Activated B cell treated with CpG ODN at 0.5 μM for 24 hours (primary cell): ENCODE measurements at regions not wholly inside any gene's neighbourhood (a gene's known extent, or its start where the extent isn't known, plus 50 kb on each side); places are given as distances from the start of the nearest gene placed in this dataset.

Experiments used
- ATAC-seq: fragments of 200-7000 bp; cut with Tn5 transposase; one replicate; pipeline ENCODE4 v1.10.0; 2021; ENCODE audit warnings: low read depth, mild to moderate bottlenecking, moderate library complexity
- CTCF ChIA-PET: fragments of 350-600 bp; sonication (Branson Sonifier 250); formaldehyde crosslinking; loops from one replicate; lab custom pipeline; 2021; ENCODE audit warnings: antibody characterized with exemption; lab: Charles Lee
- POLR2A ChIA-PET: fragments of 350-600 bp; sonication (Branson Sonifier 250); formaldehyde crosslinking; loops from one replicate; lab custom pipeline; 2021; ENCODE audit warnings: antibody characterized with exemption; lab: Charles Lee
- DNase-seq: peaks from one replicate; pipeline ENCODE4 v3.0.0; 2022
- H3K27ac Mint-ChIP-seq: one replicate; pipeline ENCODE4 v1.8.0; 2020; ENCODE audit warnings: mixed read lengths
- H3K27me3 Mint-ChIP-seq: one replicate; pipeline ENCODE4 v1.8.0; 2021; ENCODE audit warnings: mixed read lengths
- H3K36me3 Mint-ChIP-seq: one replicate; pipeline ENCODE4 v1.8.0; 2021; ENCODE audit warnings: low read depth, mixed read lengths
- H3K4me1 Mint-ChIP-seq: one replicate; pipeline ENCODE4 v1.8.0; 2021; ENCODE audit warnings: mixed read lengths
- H3K4me3 Mint-ChIP-seq: one replicate; pipeline ENCODE4 v1.8.0; 2020; ENCODE audit warnings: mild to moderate bottlenecking, mixed read lengths
- H3K9me3 Mint-ChIP-seq: one replicate; pipeline ENCODE4 v1.8.0; 2020; ENCODE audit warnings: mixed read lengths
- intact Hi-C: fragments of 100-400 bp; cut with micrococcal nuclease; formaldehyde crosslinking; loops from one replicate; pipeline ENCODE4 v1.15.1; 2024
- TF ChIP-seq, protein P1 (sequence below): fragments of 200-600 bp; IDR thresholded peaks from one replicate; pipeline ENCODE4 v1.8.0; 2022; ENCODE audit warnings: antibody characterized with exemption, mild to moderate bottlenecking

DNA sequence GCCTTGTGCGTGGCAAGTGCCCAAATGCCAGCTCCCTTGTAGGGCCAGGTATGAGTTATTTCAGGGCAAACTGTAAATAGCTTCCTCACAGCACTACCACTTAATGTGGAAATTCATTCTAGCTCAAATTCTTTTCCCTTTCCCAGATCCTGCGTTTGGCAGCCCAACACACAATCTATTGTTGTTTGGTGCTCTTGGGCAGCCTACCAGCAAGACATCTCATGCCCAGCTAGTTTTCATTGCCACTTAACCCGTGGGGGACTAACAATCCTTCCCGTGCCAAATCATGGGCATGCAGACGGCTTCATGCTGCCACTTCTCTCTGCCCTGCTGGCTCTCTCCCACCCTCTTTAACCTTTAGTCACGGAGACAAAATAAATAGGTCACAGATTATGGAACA, 454.2 kb downstream of the GRIA2 start:
- Mint-ChIP-seq H3K27me3 (no peaks in the 10 kb centered on the region), H3K4me3 (no peak overlapping the region), H3K27ac (no peak overlapping the region), H3K4me1 (no peaks in the 10 kb centered on the region), H3K9me3 (peaks cover 13% of the 10 kb centered on the region), H3K36me3 (no peaks in the 10 kb centered on the region)
- TF ChIP-seq, protein P1, sequence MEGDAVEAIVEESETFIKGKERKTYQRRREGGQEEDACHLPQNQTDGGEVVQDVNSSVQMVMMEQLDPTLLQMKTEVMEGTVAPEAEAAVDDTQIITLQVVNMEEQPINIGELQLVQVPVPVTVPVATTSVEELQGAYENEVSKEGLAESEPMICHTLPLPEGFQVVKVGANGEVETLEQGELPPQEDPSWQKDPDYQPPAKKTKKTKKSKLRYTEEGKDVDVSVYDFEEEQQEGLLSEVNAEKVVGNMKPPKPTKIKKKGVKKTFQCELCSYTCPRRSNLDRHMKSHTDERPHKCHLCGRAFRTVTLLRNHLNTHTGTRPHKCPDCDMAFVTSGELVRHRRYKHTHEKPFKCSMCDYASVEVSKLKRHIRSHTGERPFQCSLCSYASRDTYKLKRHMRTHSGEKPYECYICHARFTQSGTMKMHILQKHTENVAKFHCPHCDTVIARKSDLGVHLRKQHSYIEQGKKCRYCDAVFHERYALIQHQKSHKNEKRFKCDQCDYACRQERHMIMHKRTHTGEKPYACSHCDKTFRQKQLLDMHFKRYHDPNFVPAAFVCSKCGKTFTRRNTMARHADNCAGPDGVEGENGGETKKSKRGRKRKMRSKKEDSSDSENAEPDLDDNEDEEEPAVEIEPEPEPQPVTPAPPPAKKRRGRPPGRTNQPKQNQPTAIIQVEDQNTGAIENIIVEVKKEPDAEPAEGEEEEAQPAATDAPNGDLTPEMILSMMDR = no peak
- DNase-seq = no peak
- intact Hi-C loops = no loop called here
- POLR2A ChIA-PET = no interaction called here
- ATAC-seq = no peak
- CTCF ChIA-PET = no interaction called here

DNA sequence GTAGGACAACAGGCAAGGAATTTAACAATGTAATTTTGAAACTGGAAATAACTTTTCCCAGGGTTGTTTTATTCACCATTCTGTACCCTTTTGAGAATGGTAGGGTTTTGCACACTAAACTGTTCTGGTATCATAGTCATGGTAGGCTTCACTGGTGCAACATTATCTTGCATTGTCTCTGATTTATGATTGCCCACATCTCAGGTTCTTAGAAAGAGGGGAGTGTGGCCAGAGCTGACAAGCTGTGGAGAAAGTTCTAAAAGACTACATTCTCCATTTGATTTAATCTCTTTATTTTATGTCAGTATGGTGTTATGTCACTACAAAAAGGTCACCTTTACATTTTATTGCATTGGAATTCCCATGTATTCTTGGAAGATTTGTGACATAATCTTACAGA, 447.3 kb downstream of the GRIA2 start:
- no peaks in the 10 kb centered on the region for H3K36me3 Mint-ChIP-seq
- H3K9me3 Mint-ChIP-seq = peaks cover 4% of the 10 kb centered on the region
- no peak overlapping the region for H3K27ac Mint-ChIP-seq
- ATAC-seq (no peak), DNase-seq (no peak)
- H3K4me1 Mint-ChIP-seq = no peaks in the 10 kb centered on the region
- TF ChIP-seq, protein P1 = no peak
- no peaks in the 10 kb centered on the region for H3K27me3 Mint-ChIP-seq
- ChIA-PET CTCF (no interaction called here), POLR2A (no interaction called here)
- no peak overlapping the region for H3K4me3 Mint-ChIP-seq
- intact Hi-C loops = no loop called here

DNA sequence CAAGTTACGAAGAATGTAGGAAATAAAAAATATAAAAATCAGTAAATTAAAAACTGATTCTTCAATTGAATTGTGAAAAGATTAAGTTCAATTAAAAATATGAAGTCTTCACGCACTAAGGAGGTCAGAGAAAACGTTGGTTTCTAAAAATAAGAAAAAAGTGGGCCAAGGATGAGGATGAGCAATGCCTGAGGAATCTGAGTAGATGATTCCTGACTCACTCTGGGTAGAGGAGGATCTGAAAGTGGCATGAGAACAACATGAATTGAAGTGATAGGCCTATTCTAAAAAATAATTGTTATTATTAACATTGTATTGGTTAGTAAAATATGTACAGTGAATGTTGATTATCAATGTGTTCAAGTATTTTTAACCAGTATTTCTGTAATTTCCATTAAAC, 444.2 kb downstream of the GRIA2 start:
- CTCF ChIA-PET = no interaction called here
- DNase-seq = no peak
- no peak for ATAC-seq
- POLR2A ChIA-PET = no interaction called here
- no peaks in the 10 kb centered on the region for H3K36me3 Mint-ChIP-seq
- TF ChIP-seq, protein P1 = no peak
- H3K9me3 Mint-ChIP-seq = no peaks in the 10 kb centered on the region
- intact Hi-C loops = no loop called here
- no peak overlapping the region for H3K27ac Mint-ChIP-seq
- H3K27me3 Mint-ChIP-seq = no peaks in the 10 kb centered on the region
- H3K4me3 Mint-ChIP-seq = no peak overlapping the region
- no peaks in the 10 kb centered on the region for H3K4me1 Mint-ChIP-seq

DNA sequence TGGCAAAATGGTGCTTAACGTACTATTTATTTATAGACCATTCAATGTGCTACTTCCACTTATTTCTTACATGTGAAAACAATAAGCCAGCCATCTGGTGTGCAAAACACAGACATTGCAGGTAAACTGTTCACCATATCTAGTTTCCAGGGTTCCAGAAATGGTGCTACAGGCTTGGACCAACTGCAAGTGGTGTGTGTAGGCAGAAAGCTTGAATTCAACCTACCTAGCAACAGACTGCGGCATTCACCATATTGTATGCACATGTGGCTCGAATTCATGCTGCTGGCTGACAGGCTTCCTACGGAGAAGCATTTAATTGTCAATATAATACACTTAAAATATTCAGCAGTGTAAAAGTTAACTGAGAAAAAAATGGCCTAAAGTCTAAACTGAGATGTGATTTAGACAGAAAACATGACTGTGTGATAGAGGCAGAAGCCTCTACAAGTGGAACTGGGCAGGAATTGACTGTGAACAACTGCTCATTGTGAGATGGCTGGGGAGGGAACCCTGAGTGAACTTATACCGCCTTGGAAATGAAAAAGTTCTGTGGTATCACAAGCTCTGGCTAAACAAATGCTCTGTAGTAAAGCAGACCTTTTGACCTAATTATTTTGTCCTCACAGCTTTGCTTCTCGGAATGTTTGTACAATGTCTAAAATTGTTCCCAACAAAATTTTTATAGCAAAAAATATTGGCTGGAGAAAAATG, 434.7 kb downstream of the GRIA2 start:
- intact Hi-C loops = no loop called here
- Mint-ChIP-seq H3K27ac (no peak overlapping the region), H3K9me3 (no peaks in the 10 kb centered on the region), H3K36me3 (no peaks in the 10 kb centered on the region), H3K27me3 (no peaks in the 10 kb centered on the region), H3K4me3 (no peak overlapping the region), H3K4me1 (no peaks in the 10 kb centered on the region)
- POLR2A ChIA-PET = no interaction called here
- DNase-seq (no peak), ATAC-seq (no peak)
- TF ChIP-seq, protein P1 = no peak
- CTCF ChIA-PET = no interaction called here

DNA sequence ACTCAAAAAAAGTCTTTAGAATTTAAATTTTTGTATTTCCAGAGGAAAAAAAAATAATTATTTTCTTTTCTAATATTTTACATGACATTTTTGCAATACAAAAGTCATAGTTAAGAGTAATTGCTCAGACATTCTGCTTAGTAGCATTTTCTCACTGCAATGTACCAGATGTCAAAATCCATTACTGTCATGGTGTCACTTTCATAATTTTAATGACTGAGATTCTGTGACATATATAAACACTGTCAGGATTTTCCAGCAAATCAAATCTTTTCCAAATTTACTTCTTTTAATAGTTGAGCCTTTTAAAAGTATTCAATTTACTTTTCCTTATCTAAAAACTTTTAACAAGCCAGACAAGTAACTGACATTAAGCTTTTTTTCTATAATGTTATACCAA, 422.7 kb downstream of the GRIA2 start:
- Mint-ChIP-seq H3K4me3 (no peak overlapping the region), H3K27me3 (no peaks in the 10 kb centered on the region), H3K27ac (no peak overlapping the region), H3K4me1 (no peaks in the 10 kb centered on the region), H3K36me3 (no peaks in the 10 kb centered on the region), H3K9me3 (peaks cover 3% of the 10 kb centered on the region)
- ChIA-PET CTCF (no interaction called here), POLR2A (no interaction called here)
- DNase-seq (no peak), ATAC-seq (no peak)
- intact Hi-C loops = no loop called here
- TF ChIP-seq, protein P1 = no peak
